ENCODE measurements at regions not wholly inside any gene's neighbourhood (a gene's known extent, or its start where the extent isn't known, plus 50 kb on each side); places are given as distances from the start of the nearest gene placed in this dataset.
"Not testable (repeated sequence)": the region's sequence is repeated elsewhere in the genome, so short reads cannot be mapped to it uniquely, and the experiment has no call there.

- not testable (repeated sequence) for TF ChIP-seq POLR2A, CTCF (IDR thresholded peaks at IDR 0.05)
These were observed 315.9 kb upstream of the MAN1A1 start for GRCh38 chr6:119665432-119665831.

All from heart left ventricle (tissue), 13 donors.